SJCRH30 (cell line): ENCODE measurements at regions not wholly inside any gene's neighbourhood (a gene's known extent, or its start where the extent isn't known, plus 50 kb on each side); places are given as distances from the start of the nearest gene placed in this dataset.

Experiments
- DNase-seq, 2 experiments: peaks; one replicate each; pipeline ENCODE4 v3.0.0-alpha.2; 2015 to 2020
- H3K27ac ChIP-seq: fragments of 250-450 bp; sonication (Bioruptor Pico); 2 replicates; pipeline ENCODE4 v1.5.1; 2020; ENCODE audit warnings: mild to moderate bottlenecking, moderate library complexity
- H3K27me3 ChIP-seq: fragments of 250-450 bp; sonication (Bioruptor Pico); 2 replicates; pipeline ENCODE4 v1.5.1; 2020; ENCODE audit warnings: mild to moderate bottlenecking, moderate library complexity
- H3K36me3 ChIP-seq: fragments of 250-450 bp; sonication (Bioruptor Pico); 2 replicates; pipeline ENCODE4 v1.5.1; 2020; ENCODE audit warnings: mild to moderate bottlenecking, moderate library complexity
- H3K4me1 ChIP-seq: fragments of 250-450 bp; sonication (Bioruptor Pico); 2 replicates; pipeline ENCODE4 v1.5.1; 2020; ENCODE audit warnings: mild to moderate bottlenecking, moderate library complexity
- H3K4me3 ChIP-seq: fragments of 250-450 bp; sonication (Bioruptor Pico); 2 replicates; pipeline ENCODE4 v1.5.1; 2020; ENCODE audit warnings: mild to moderate bottlenecking, moderate library complexity
- H3K9me3 ChIP-seq: fragments of 250-450 bp; sonication (Bioruptor Pico); replicated peaks from 2 replicates; pipeline ENCODE4 v1.5.1; 2020; ENCODE audit warnings: mild to moderate bottlenecking, moderate library complexity

DNA sequence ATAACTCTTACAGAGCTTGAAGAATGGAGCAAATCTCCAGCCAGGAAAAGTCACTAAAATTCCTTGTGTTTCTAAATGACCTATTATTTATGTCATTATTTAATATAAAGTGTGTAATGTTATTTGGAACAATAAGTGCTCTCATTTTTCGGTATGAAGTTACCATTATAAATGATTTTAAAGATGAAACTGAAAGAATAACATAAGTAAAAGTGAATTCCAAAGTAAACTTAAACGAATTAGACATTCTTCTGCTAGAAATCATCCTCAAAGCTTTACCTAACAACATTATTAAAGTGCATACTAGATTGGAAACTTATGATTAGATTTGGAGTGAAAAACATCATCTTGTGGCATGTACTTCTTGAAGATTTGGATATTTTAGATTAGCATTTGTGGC is 897.2 kb upstream of the CDH2 start:
- no peaks in the 10 kb centered on the region for H3K9me3 ChIP-seq
- H3K36me3 ChIP-seq = no peaks in the 10 kb centered on the region
- no peak overlapping the region for H3K27ac ChIP-seq
- H3K4me3 ChIP-seq = no peak overlapping the region
- no peaks in the 10 kb centered on the region for H3K27me3 ChIP-seq
- DNase-seq = no peak
- H3K4me1 ChIP-seq = no peaks in the 10 kb centered on the region

- no peak for DNase-seq
- H3K9me3 ChIP-seq = no peaks in the 10 kb centered on the region
- H3K4me1 ChIP-seq = no peaks in the 10 kb centered on the region
- H3K4me3 ChIP-seq = no peak overlapping the region
- H3K36me3 ChIP-seq = no peaks in the 10 kb centered on the region
- H3K27me3 ChIP-seq = no peaks in the 10 kb centered on the region
- no peak overlapping the region for H3K27ac ChIP-seq
Observed at GRCh38 chr18:29071869-29072268, 894.9 kb upstream of the CDH2 start.

GRCh38 chr18:29063346-29063745 is 886.4 kb upstream of the CDH2 start:
- H3K9me3 ChIP-seq = no peaks in the 10 kb centered on the region
- H3K4me3 ChIP-seq = no peak overlapping the region
- H3K27ac ChIP-seq = no peak overlapping the region
- H3K4me1 ChIP-seq = no peaks in the 10 kb centered on the region
- H3K27me3 ChIP-seq = no peaks in the 10 kb centered on the region
- no peaks in the 10 kb centered on the region for H3K36me3 ChIP-seq
- no peak for DNase-seq

- no peak for DNase-seq
- H3K27ac ChIP-seq = no peak overlapping the region
- no peaks in the 10 kb centered on the region for H3K36me3 ChIP-seq
- no peaks in the 10 kb centered on the region for H3K27me3 ChIP-seq
- H3K4me1 ChIP-seq = no peaks in the 10 kb centered on the region
- no peaks in the 10 kb centered on the region for H3K9me3 ChIP-seq
- no peak overlapping the region for H3K4me3 ChIP-seq
Observed at GRCh38 chr18:29062921-29063320, 886.0 kb upstream of the CDH2 start.

GRCh38 chr18:29060349-29060748 is 883.4 kb upstream of the CDH2 start:
- Histone ChIP-seq H3K27me3 (no peaks in the 10 kb centered on the region), H3K4me1 (no peaks in the 10 kb centered on the region), H3K9me3 (no peaks in the 10 kb centered on the region), H3K4me3 (no peak overlapping the region), H3K27ac (no peak overlapping the region), H3K36me3 (no peaks in the 10 kb centered on the region)
- DNase-seq = no peak

- Histone ChIP-seq H3K4me3 (no peak overlapping the region), H3K9me3 (no peaks in the 10 kb centered on the region), H3K36me3 (no peaks in the 10 kb centered on the region), H3K27me3 (no peaks in the 10 kb centered on the region), H3K4me1 (no peaks in the 10 kb centered on the region), H3K27ac (no peak overlapping the region)
- DNase-seq = no peak
Observed at GRCh38 chr18:29057703-29058102, 880.8 kb upstream of the CDH2 start.

- H3K4me3 ChIP-seq = no peak overlapping the region
Observed at GRCh38 chr18:29056800-29057199, 879.9 kb upstream of the CDH2 start.

DNA sequence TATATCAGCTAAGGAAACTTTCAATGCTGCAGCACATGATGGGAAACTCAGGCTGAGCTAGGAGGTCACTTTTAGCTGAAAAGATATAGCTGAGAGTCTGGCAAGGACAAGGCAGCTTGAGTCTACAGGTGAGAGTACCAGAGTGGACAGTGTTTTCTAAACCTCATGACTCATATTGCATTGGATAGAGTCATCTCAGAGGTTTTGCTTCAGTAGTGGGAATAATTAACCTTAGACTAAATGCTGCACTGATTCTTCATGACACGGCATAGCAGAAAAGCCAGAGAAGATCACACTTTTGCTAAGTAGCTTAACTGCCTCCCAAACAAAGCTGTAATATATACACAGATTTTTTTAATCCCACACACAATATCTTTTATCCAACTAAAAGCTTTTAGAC is 865.0 kb upstream of the CDH2 start:
- H3K27me3 ChIP-seq = no peaks in the 10 kb centered on the region
- no peak overlapping the region for H3K27ac ChIP-seq
- H3K4me3 ChIP-seq = no peak overlapping the region
- no peaks in the 10 kb centered on the region for H3K36me3 ChIP-seq
- DNase-seq = no peak
- no peaks in the 10 kb centered on the region for H3K9me3 ChIP-seq
- no peaks in the 10 kb centered on the region for H3K4me1 ChIP-seq

More at GRCh38 chr18:29056800-29057199, 879.9 kb upstream of the CDH2 start:
- Histone ChIP-seq H3K27me3 (no peaks in the 10 kb centered on the region), H3K27ac (no peak overlapping the region), H3K9me3 (no peaks in the 10 kb centered on the region), H3K4me1 (no peaks in the 10 kb centered on the region), H3K36me3 (no peaks in the 10 kb centered on the region)
- no peak for DNase-seq

GRCh38 chr18:29034113-29034856 is 857.4 kb upstream of the CDH2 start:
- Histone ChIP-seq H3K4me3 (no peak overlapping the region), H3K27ac (no peak overlapping the region), H3K9me3 (no peaks in the 10 kb centered on the region), H3K36me3 (no peaks in the 10 kb centered on the region), H3K4me1 (no peaks in the 10 kb centered on the region), H3K27me3 (no peaks in the 10 kb centered on the region)
- DNase-seq = no peak

DNA sequence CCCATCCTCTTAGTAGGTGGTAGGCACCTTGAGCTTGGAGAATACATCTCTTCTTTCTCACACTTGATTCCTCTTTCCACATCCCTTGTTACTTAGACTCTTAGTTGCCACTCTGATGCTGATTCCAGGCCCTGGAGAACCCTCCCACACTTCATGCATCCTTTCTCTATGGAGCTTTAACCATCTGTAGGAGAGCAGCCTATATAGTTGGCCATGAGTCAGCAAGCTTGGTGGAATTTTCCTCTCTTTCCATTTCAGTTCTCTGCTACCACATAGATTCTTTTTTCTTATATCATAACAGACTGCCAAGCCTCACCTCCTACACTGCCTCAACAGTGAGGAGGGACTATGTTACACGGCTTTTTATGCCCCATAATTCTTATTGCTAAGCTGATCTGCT is 851.6 kb upstream of the CDH2 start:
- Histone ChIP-seq H3K27me3 (no peaks in the 10 kb centered on the region), H3K9me3 (no peaks in the 10 kb centered on the region), H3K36me3 (no peaks in the 10 kb centered on the region), H3K4me3 (no peak overlapping the region), H3K27ac (no peak overlapping the region), H3K4me1 (no peaks in the 10 kb centered on the region)
- DNase-seq = no peak

- Histone ChIP-seq H3K4me1 (no peaks in the 10 kb centered on the region), H3K27me3 (no peaks in the 10 kb centered on the region), H3K9me3 (no peaks in the 10 kb centered on the region), H3K36me3 (no peaks in the 10 kb centered on the region), H3K4me3 (no peak overlapping the region), H3K27ac (no peak overlapping the region)
- DNase-seq = no peak
Observed at GRCh38 chr18:29018976-29019375, 842.0 kb upstream of the CDH2 start.

- H3K36me3 ChIP-seq = no peaks in the 10 kb centered on the region
- no peak overlapping the region for H3K27ac ChIP-seq
- no peak for DNase-seq
- no peak overlapping the region for H3K4me3 ChIP-seq
- H3K4me1 ChIP-seq = no peaks in the 10 kb centered on the region
- H3K9me3 ChIP-seq = no peaks in the 10 kb centered on the region
- no peaks in the 10 kb centered on the region for H3K27me3 ChIP-seq
Observed at GRCh38 chr18:29012883-29013465, 836.0 kb upstream of the CDH2 start.

DNA sequence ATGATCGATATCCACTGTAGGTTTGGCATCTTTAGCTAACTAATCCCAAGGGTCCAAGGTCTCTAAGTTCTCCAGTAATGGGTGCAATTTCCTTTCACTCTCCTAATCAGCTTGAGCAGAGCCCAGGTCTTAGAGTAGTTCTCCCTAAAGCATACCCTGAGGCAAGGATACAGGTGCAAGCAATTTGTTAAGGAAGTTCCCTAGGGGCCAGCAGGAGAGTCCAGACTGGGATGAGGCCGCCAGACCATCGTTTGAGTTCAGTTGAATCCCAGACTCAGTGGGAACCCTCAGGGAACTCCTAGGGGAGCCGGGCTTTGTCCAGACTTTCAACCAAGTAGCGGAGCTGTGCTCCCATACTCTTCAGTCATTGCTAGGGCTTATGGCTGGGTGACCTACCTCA is 835.4 kb upstream of the CDH2 start:
- no peak overlapping the region for H3K27ac ChIP-seq
- no peaks in the 10 kb centered on the region for H3K9me3 ChIP-seq
- no peaks in the 10 kb centered on the region for H3K36me3 ChIP-seq
- no peaks in the 10 kb centered on the region for H3K27me3 ChIP-seq
- no peaks in the 10 kb centered on the region for H3K4me1 ChIP-seq
- no peak overlapping the region for H3K4me3 ChIP-seq
- no peak for DNase-seq

- Histone ChIP-seq H3K27me3 (no peaks in the 10 kb centered on the region), H3K4me3 (no peak overlapping the region), H3K27ac (no peak overlapping the region), H3K9me3 (no peaks in the 10 kb centered on the region), H3K36me3 (no peaks in the 10 kb centered on the region), H3K4me1 (no peaks in the 10 kb centered on the region)
- no peak for DNase-seq
Observed at GRCh38 chr18:29009250-29009803, 832.4 kb upstream of the CDH2 start.

DNA sequence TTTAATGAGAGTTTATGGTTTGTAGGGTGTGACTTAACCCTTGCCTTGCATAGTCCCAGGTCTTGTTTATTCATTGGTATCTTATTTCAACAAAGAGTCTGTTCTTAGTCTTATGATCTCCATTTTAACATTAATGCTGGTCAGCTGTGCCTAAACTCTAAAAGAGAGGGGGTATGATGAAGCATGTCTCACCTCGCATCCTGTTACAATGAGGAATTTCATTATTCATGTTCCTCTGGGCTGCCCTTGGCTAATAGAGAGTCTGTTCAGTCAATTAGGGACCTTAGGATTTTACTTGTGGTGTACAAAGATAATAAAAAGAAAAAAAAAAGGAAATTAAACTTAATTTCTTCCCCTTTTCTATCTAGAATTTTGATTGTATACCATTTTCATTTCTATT is 831.9 kb upstream of the CDH2 start:
- no peaks in the 10 kb centered on the region for H3K4me1 ChIP-seq
- H3K36me3 ChIP-seq = no peaks in the 10 kb centered on the region
- H3K4me3 ChIP-seq = no peak overlapping the region
- H3K27me3 ChIP-seq = no peaks in the 10 kb centered on the region
- no peaks in the 10 kb centered on the region for H3K9me3 ChIP-seq
- no peak for DNase-seq
- H3K27ac ChIP-seq = no peak overlapping the region
